Glutamatergic neuron (in vitro differentiated cells): ENCODE measurements at regions not wholly inside any gene's neighbourhood (a gene's known extent, or its start where the extent isn't known, plus 50 kb on each side); places are given as distances from the start of the nearest gene placed in this dataset.

Experiments
- DNase-seq: peaks from one replicate; pipeline ENCODE4 v3.0.0; 2022
- H3K27ac Mint-ChIP-seq: one replicate; pipeline ENCODE4 v1.8.0; 2020; ENCODE audit warnings: mild to moderate bottlenecking, mixed read lengths, inconsistent platforms; ENCODE audit not compliant: unreplicated experiment
- H3K27me3 Mint-ChIP-seq: one replicate; pipeline ENCODE4 v1.8.0; 2020; ENCODE audit warnings: mild to moderate bottlenecking, moderate library complexity, mixed read lengths, inconsistent platforms; ENCODE audit not compliant: unreplicated experiment
- H3K36me3 Mint-ChIP-seq: one replicate; pipeline ENCODE4 v1.8.0; 2020; ENCODE audit warnings: mild to moderate bottlenecking, mixed read lengths, inconsistent platforms; ENCODE audit not compliant: unreplicated experiment
- H3K4me1 Mint-ChIP-seq: one replicate; pipeline ENCODE4 v1.8.0; 2020; ENCODE audit warnings: mild to moderate bottlenecking, low read depth, mixed read lengths, inconsistent platforms; ENCODE audit not compliant: unreplicated experiment
- H3K4me3 Mint-ChIP-seq: one replicate; pipeline ENCODE4 v1.8.0; 2020; ENCODE audit warnings: mild to moderate bottlenecking, mixed read lengths, inconsistent platforms; ENCODE audit not compliant: unreplicated experiment
- H3K9me3 Mint-ChIP-seq: one replicate; pipeline ENCODE4 v1.8.0; 2020; ENCODE audit warnings: mild to moderate bottlenecking, moderate library complexity, mixed read lengths, inconsistent platforms; ENCODE audit not compliant: unreplicated experiment
- TF ChIP-seq, protein P1 (sequence below): fragments of 200-600 bp; sonication (generic); IDR thresholded peaks from one replicate; pipeline ENCODE4 v1.5.0; 2021; ENCODE audit not compliant: partially characterized antibody, unreplicated experiment

DNA sequence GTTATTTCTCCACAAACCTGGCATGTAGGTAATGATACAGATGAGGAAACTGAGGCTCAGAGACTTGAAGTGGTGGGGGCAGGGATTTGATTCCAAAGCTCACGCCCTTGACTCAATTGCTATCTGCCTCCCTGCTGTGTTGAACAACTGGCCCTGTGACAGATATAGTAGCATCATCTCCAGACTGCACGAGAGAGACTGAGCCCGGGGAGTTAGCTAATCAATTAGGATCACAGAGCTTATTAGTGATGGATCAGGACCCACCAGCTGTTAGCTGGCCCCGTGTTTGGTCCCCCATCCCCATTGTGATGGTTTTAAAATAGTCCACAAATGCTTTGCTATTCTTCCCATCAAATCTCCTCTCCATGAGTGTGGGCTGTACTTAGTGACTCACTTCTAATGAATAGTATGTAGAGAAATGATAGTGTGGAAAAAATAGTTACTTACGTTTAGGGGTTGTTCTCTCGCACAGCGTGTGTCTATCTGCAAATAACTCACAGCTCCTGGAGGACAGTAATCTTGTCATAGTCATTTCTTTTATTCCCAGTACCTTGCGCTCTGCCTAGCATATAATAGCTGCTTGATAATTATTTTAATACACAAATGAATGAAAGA is 74.4 kb upstream of the KLF13 start:
- peaks cover 5% of the 10 kb centered on the region for H3K9me3 Mint-ChIP-seq
- H3K4me1 Mint-ChIP-seq: peaks cover 29% of the 10 kb centered on the region
- TF ChIP-seq, protein P1, sequence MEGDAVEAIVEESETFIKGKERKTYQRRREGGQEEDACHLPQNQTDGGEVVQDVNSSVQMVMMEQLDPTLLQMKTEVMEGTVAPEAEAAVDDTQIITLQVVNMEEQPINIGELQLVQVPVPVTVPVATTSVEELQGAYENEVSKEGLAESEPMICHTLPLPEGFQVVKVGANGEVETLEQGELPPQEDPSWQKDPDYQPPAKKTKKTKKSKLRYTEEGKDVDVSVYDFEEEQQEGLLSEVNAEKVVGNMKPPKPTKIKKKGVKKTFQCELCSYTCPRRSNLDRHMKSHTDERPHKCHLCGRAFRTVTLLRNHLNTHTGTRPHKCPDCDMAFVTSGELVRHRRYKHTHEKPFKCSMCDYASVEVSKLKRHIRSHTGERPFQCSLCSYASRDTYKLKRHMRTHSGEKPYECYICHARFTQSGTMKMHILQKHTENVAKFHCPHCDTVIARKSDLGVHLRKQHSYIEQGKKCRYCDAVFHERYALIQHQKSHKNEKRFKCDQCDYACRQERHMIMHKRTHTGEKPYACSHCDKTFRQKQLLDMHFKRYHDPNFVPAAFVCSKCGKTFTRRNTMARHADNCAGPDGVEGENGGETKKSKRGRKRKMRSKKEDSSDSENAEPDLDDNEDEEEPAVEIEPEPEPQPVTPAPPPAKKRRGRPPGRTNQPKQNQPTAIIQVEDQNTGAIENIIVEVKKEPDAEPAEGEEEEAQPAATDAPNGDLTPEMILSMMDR: no peak
- no peaks in the 10 kb centered on the region for H3K36me3 Mint-ChIP-seq
- no peak for DNase-seq
- peaks cover 3% of the 10 kb centered on the region for H3K27me3 Mint-ChIP-seq
- H3K27ac Mint-ChIP-seq: peak overlapping the region; percentile 80
- peak overlapping the region; percentile 55 for H3K4me3 Mint-ChIP-seq

DNA sequence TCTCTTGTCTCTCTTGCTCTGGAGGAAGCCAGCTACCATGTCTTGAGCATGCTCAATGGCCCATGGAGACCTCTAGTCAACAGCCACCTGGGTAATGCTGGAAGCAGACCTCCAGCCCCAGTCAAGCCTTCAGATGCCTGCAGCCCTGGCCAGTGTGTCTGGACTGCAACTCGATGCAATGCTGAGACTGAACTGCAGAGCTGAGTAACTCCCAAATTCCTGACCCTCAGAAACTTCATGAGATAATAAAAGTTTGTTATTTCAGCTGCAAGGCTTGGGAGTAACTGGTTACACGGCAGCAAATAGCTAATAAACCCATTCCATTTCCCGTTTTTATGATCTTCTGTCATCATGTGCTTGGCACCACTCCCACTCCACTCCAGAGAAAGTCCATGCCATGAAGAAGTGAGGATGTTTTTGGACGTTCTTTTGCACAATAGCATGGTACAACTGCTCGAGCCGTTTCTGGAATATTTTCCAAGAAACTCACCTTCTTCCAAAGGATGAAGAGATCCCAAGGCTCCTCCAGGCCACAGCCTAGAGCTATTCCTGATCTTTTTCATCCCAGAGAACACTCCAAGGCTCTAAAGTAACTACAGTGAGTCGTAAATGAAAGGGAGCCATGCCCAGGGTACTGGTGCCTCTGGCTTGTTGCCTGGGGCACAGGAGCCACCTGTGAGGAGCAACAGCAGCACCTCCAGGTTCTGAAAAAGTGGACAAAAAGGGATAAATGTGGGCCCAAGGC is 72.0 kb upstream of the KLF13 start:
- Mint-ChIP-seq H3K36me3 (no peaks in the 10 kb centered on the region), H3K4me3 (no peak overlapping the region), H3K9me3 (peaks cover 9% of the 10 kb centered on the region), H3K4me1 (peaks cover 26% of the 10 kb centered on the region), H3K27ac (no peak overlapping the region), H3K27me3 (peaks cover 3% of the 10 kb centered on the region)
- TF ChIP-seq, protein P1: no peak
- no peak for DNase-seq

GRCh38 chr15:31255176-31255510 is 71.5 kb upstream of the KLF13 start:
- Mint-ChIP-seq H3K27ac (no peak overlapping the region), H3K9me3 (peaks cover 9% of the 10 kb centered on the region), H3K36me3 (no peaks in the 10 kb centered on the region), H3K27me3 (peaks cover 3% of the 10 kb centered on the region), H3K4me3 (no peak overlapping the region), H3K4me1 (peaks cover 26% of the 10 kb centered on the region)
- TF ChIP-seq, protein P1: no peak
- no peak for DNase-seq

DNA sequence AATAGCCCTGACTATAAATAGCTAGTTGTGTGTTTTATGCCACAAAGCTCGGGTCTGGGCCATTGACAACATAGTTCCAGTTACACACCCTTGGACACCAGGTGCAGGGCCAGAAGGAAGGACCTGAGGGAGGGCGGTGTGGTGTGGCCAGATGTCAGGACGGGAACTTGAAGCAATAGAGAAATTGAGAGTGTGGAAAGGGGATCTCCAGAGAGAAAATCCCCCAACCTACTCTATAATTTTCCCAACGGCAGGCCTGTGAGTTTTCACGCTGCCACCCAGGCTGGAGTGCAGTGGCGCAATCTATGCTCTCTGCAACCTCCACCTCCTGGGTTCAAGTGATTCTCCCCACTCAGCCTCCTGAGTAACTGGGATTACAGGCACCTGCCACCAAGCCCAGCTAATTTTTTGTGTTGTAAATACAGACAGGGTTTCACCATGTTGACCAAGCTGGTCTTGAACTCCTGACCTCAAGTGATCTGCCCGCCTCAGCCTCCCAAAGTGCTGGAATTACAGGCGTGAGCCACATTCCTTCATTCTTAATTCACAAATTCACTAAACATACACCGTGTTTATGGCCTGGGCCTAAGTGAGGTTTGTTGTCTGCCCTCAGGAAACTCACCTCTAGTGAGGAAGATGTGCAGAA is 70.8 kb upstream of the KLF13 start:
- Mint-ChIP-seq H3K9me3 (peaks cover 9% of the 10 kb centered on the region), H3K4me3 (no peak overlapping the region), H3K27ac (no peak overlapping the region), H3K27me3 (peaks cover 4% of the 10 kb centered on the region), H3K4me1 (peaks cover 25% of the 10 kb centered on the region), H3K36me3 (no peaks in the 10 kb centered on the region)
- DNase-seq: no peak
- TF ChIP-seq, protein P1: no peak
